ENCODE measurements at regions not wholly inside any gene's neighbourhood (a gene's known extent, or its start where the extent isn't known, plus 50 kb on each side); places are given as distances from the start of the nearest gene placed in this dataset.

DNA sequence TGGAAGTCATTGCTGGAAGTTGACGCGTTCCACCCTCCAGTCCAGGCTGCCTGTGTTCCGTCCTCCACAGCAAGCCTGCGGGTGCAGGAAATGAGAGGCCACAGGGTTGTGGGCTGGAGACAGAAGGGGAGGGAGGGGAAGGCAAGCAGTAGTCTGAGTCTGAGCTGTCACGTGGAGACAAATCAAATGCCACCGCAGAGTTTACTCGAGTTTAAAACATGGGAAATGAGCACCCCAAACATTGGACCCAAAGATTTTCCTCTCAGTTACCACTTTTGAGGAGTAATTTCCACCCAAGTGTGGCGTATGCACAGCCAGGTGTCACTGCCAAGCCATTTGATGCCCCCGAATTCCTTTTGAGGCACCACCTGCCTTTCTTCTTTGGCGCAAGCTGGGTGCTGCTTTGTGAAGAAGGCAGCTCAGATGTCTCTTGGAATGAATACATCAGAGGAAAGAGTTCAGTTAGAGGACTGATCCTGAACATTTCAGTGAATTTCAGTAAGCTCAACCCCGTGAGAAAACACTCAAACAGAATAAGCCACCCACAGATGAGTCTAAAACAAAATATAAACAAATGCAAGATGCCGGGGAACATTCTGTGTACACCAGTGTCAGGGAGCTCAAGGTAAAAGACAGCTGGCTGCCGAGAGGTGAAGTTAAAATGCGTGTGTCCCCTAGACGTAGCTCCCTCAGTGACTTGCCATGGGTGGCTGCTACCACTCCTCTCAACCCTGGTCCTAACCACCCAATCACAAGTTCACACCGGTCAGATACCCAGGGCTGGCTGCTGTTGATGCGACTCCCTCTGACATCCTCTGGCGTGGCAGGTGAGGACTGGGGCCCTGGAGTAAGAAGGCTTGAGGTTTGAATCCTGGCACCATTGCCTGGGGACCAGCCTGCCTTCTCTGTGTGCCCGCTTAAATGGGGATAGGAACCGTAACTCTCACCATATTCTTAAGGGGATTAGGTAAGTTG lies 203.8 kb downstream of the UACA start:
- Mint-ChIP-seq H3K4me1 (ENCODE audit: low read depth) (peaks cover 9% of the 10 kb centered on the region), H3K9me3 (no peaks in the 10 kb centered on the region), H3K36me3 (no peaks in the 10 kb centered on the region), H3K27ac (no peak overlapping the region), H3K27me3 (no peaks in the 10 kb centered on the region), H3K4me3 (no peak overlapping the region)
- peak; percentile 88 for DNase-seq
- ChIA-PET CTCF (interaction anchor here (0.9 to 1.2 kb wide), 3 partner anchors 10 to 1090 kb away, joined by 3 to 4 read pairs (median 4); no protein-coding TSS in a partner anchor), POLR2A (no interaction called here)
- intact Hi-C loops (cut with micrococcal nuclease) = loop anchor here (1.0 to 2.0 kb wide), 4 partner anchors 11 to 67 kb away; no protein-coding TSS in a partner anchor

GRCh38 chr15:70558406-70559264 lies 204.7 kb downstream of the UACA start:
- Mint-ChIP-seq H3K4me1 (ENCODE audit: low read depth) (peaks cover 9% of the 10 kb centered on the region), H3K27me3 (no peaks in the 10 kb centered on the region), H3K4me3 (no peak overlapping the region), H3K27ac (no peak overlapping the region), H3K9me3 (no peaks in the 10 kb centered on the region), H3K36me3 (no peaks in the 10 kb centered on the region)
- intact Hi-C loops (cut with micrococcal nuclease) = loop anchor here (1.0 to 2.0 kb wide), 4 partner anchors 10 to 66 kb away; no protein-coding TSS in a partner anchor
- CTCF ChIA-PET = interaction anchor here (0.9 to 1.2 kb wide), 2 partner anchors 21 to 1089 kb away, joined by 4 read pairs; no protein-coding TSS in a partner anchor
- POLR2A ChIA-PET = no interaction called here
- DNase-seq = no peak

DNA sequence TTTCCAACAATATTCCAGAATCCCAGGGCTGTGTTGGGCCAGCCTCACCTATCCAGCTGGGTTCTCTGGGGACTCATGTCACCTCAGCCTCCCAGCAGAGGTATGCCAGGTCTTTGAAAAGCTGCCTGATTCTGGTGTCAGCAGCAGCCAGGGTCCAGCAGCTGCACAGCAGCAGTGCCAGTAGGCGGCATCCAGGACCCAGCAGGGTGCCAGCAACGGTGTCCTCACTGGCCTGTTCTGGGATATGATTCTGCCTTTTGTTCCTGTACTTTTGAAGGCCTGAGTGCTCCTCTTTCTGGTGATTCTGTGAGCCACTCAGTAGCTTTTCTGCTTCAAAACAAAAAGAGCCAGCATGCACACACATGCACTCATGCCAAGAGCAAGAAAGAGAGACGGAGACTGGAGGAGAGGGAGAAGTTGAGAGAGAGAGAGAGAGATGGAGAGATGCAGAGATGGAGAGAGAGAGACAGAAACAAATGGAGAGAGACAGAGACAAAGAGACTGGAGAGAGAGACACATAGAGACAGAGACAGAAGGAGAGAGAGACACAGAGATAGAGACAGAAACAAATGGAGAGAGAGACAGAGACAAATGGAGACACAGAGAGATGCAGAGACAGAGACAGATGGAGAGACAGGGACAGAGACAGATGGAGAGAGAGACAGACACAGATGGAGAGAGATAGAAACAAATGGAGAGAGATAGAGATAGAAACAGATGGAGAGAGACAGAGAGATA lies 205.7 kb downstream of the UACA start:
- Mint-ChIP-seq H3K27me3 (no peaks in the 10 kb centered on the region), H3K4me1 (ENCODE audit: low read depth) (peaks cover 9% of the 10 kb centered on the region), H3K36me3 (no peaks in the 10 kb centered on the region), H3K4me3 (no peak overlapping the region), H3K9me3 (no peaks in the 10 kb centered on the region), H3K27ac (no peak overlapping the region)
- ChIA-PET CTCF (no interaction called here), POLR2A (interaction anchor here (0.6 kb wide), 1 partner anchor 206 kb away, joined by 3 read pairs; no protein-coding TSS in a partner anchor)
- intact Hi-C loops (cut with micrococcal nuclease) = loop anchor here (2.0 kb wide), 2 partner anchors 23 to 65 kb away; no protein-coding TSS in a partner anchor
- no peak for DNase-seq

GRCh38 chr15:70556779-70557178 lies 206.6 kb downstream of the UACA start:
- intact Hi-C loops (cut with micrococcal nuclease) = no loop called here
- Mint-ChIP-seq H3K36me3 (no peaks in the 10 kb centered on the region), H3K4me1 (ENCODE audit: low read depth) (peaks cover 9% of the 10 kb centered on the region), H3K27me3 (no peaks in the 10 kb centered on the region), H3K27ac (no peak overlapping the region), H3K9me3 (peaks cover 5% of the 10 kb centered on the region), H3K4me3 (no peak overlapping the region)
- CTCF ChIA-PET = no interaction called here
- POLR2A ChIA-PET = interaction anchor here (0.6 kb wide), 1 partner anchor 205 kb away, joined by 3 read pairs; no protein-coding TSS in a partner anchor
- no peak for DNase-seq

GRCh38 chr15:70556151-70556741 lies 207.1 kb downstream of the UACA start:
- no peak overlapping the region for H3K4me3 Mint-ChIP-seq
- ChIA-PET POLR2A (no interaction called here), CTCF (no interaction called here)
- DNase-seq = no peak
- no peaks in the 10 kb centered on the region for H3K27me3 Mint-ChIP-seq
- no peak overlapping the region for H3K27ac Mint-ChIP-seq
- H3K4me1 Mint-ChIP-seq (ENCODE audit: low read depth) = peaks cover 5% of the 10 kb centered on the region
- H3K9me3 Mint-ChIP-seq = peaks cover 5% of the 10 kb centered on the region
- intact Hi-C loops (cut with micrococcal nuclease) = no loop called here
- H3K36me3 Mint-ChIP-seq = no peaks in the 10 kb centered on the region

GRCh38 chr15:70555713-70556112 lies 207.6 kb downstream of the UACA start:
- no peak overlapping the region for H3K27ac Mint-ChIP-seq
- DNase-seq = no peak
- ChIA-PET POLR2A (no interaction called here), CTCF (no interaction called here)
- no peak overlapping the region for H3K4me3 Mint-ChIP-seq
- H3K9me3 Mint-ChIP-seq = peaks cover 5% of the 10 kb centered on the region
- intact Hi-C loops (cut with micrococcal nuclease) = no loop called here
- peaks cover under 1% of the 10 kb centered on the region for H3K4me1 Mint-ChIP-seq (ENCODE audit: low read depth)
- no peaks in the 10 kb centered on the region for H3K27me3 Mint-ChIP-seq
- no peaks in the 10 kb centered on the region for H3K36me3 Mint-ChIP-seq

DNA sequence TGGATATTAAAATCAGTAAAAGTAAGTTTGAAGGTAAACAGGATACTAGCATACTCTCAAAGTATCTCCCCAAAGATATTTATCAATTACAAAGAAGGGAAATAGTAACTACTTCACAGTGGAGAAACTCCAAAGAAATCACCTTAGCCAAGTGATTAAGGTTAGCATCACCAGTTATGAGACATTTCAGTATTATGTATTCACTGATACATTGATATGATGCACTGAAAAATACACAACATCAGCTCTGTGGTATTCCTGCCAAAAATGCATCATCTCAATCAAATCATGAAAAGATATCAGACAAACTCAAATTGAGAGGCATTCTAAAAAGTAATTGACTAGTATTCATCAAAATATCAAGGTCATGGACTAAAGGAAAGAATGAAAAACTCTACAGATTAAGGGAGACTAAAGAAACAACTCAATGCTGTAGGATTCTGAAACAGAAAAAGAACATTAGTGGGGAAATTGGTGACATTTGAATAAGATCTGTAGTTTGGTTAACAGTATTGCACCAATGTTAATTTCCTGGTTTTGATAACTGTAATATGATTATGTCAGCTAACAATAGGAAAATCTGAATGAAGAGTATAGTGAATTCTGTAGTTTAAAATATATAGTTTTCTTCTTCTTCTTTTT lies 215.4 kb downstream of the UACA start:
- no peak for DNase-seq
- H3K4me1 Mint-ChIP-seq (ENCODE audit: low read depth) = peaks cover 42% of the 10 kb centered on the region
- peaks cover 5% of the 10 kb centered on the region for H3K9me3 Mint-ChIP-seq
- CTCF ChIA-PET = interaction anchor here (0.7 to 1.2 kb wide), 2 partner anchors 68 to 175 kb away, joined by 3 to 4 read pairs; no protein-coding TSS in a partner anchor
- POLR2A ChIA-PET = interaction anchor here (0.6 to 1.4 kb wide), 4 partner anchors 13 to 792 kb away, joined by 3 to 4 read pairs (median 4); no protein-coding TSS in a partner anchor
- H3K36me3 Mint-ChIP-seq = no peaks in the 10 kb centered on the region
- H3K4me3 Mint-ChIP-seq = no peak overlapping the region
- peak overlapping the region; percentile 82 for H3K27ac Mint-ChIP-seq
- H3K27me3 Mint-ChIP-seq = no peaks in the 10 kb centered on the region
- intact Hi-C loops (cut with micrococcal nuclease) = loop anchor here (1.0 to 5.0 kb wide), 3 partner anchors 11 to 791 kb away; no protein-coding TSS in a partner anchor

DNA sequence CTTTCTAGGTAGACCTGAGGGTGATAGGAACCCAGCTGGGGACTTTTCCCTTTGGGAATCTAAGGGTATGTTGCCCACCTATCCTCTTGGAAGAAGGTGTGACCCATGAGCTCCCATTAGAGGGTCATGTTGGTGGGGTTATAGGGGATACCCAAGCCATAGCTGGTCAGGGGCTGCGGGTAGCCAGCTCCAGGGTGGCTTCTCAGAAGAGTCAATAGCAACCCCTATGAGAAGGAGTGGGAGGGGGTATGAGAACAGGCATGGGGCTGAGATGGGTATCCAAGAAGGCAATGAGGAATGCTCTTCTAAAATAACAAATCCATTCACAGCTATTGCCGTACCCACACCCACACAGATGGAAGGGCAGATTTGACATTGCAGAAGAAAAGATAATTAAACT lies 217.8 kb downstream of the UACA start:
- H3K4me1 Mint-ChIP-seq (ENCODE audit: low read depth) = peaks cover 42% of the 10 kb centered on the region
- intact Hi-C loops (cut with micrococcal nuclease) = loop anchor here (5.0 kb wide), 1 partner anchor 788 kb away; no protein-coding TSS in a partner anchor
- H3K36me3 Mint-ChIP-seq = no peaks in the 10 kb centered on the region
- H3K9me3 Mint-ChIP-seq = no peaks in the 10 kb centered on the region
- no peak overlapping the region for H3K27ac Mint-ChIP-seq
- no peak overlapping the region for H3K4me3 Mint-ChIP-seq
- no peak for DNase-seq
- H3K27me3 Mint-ChIP-seq = no peaks in the 10 kb centered on the region
- CTCF ChIA-PET = no interaction called here
- POLR2A ChIA-PET = no interaction called here

DNA sequence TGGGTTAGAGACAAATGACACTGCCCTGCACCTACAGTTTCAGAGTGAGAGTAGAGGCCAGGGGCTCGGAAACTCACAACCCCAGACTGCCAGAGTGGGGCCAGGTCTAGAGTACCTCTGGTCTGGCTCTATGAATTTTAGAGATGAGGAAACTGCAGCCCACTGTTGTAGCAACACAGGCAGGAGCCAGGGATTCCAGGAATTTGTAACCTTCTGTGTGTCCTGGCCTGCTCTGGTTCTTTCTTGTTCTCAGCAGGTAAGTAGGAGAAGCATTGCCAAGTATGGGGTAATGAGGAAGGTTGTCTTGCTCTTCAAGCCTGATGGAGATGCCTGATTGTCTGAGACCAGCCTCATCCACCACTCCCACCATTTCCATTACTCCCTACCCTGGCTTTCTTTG lies 221.8 kb downstream of the UACA start:
- H3K4me1 Mint-ChIP-seq (ENCODE audit: low read depth) = peaks cover 26% of the 10 kb centered on the region
- POLR2A ChIA-PET = no interaction called here
- CTCF ChIA-PET = no interaction called here
- H3K9me3 Mint-ChIP-seq = no peaks in the 10 kb centered on the region
- intact Hi-C loops (cut with micrococcal nuclease) = no loop called here
- DNase-seq = no peak
- no peaks in the 10 kb centered on the region for H3K27me3 Mint-ChIP-seq
- no peak overlapping the region for H3K4me3 Mint-ChIP-seq
- no peaks in the 10 kb centered on the region for H3K36me3 Mint-ChIP-seq
- no peak overlapping the region for H3K27ac Mint-ChIP-seq

DNA sequence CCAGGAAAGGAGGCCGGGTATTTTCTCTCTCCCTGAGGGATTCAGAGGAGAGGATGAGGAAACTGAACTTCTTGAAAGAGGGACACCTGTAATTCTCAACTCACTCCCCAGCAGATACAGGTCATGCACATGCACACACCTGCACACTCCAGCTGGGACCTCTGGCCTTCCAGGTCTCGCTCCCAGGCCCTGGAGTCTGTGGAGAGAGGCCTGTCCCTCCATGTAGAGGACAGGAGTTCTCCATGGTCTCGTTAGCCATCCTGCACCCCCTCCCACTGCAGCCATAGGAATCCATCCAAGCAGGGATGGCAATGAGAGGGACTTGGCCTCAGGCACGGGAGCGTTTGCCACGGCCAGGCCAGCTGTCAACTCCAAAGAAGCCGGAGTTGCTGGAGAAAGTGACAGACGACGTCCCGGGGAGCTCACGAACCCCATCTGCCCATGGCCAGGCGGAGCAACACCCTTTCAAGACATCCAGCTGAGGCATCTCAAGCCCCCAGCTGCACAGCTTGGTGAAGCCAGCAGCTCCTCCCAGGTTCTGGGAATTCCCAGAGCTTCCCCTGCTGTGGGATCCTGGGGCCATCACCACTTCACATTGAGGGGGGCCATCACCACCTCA lies 223.3 kb downstream of the UACA start:
- H3K36me3 Mint-ChIP-seq = no peaks in the 10 kb centered on the region
- no peak for DNase-seq
- H3K4me3 Mint-ChIP-seq = no peak overlapping the region
- H3K4me1 Mint-ChIP-seq (ENCODE audit: low read depth) = peaks cover 29% of the 10 kb centered on the region
- intact Hi-C loops (cut with micrococcal nuclease) = no loop called here
- ChIA-PET CTCF (interaction anchor here (0.9 kb wide), 1 partner anchor 12 kb away, joined by 3 read pairs; no protein-coding TSS in a partner anchor), POLR2A (interaction anchor here (0.6 to 0.8 kb wide), 2 partner anchors 47 to 92 kb away, joined by 3 read pairs; no protein-coding TSS in a partner anchor)
- no peaks in the 10 kb centered on the region for H3K9me3 Mint-ChIP-seq
- H3K27me3 Mint-ChIP-seq = no peaks in the 10 kb centered on the region
- no peak overlapping the region for H3K27ac Mint-ChIP-seq
